Mesenchymal stem cell (in vitro differentiated cells and primary cell): ENCODE measurements at regions not wholly inside any gene's neighbourhood (a gene's known extent, or its start where the extent isn't known, plus 50 kb on each side); places are given as distances from the start of the nearest gene placed in this dataset.

Experiments
- DNase-seq: peaks from one replicate; pipeline ENCODE4 v3.0.0-alpha.2; 2013
- H2AFZ ChIP-seq: one replicate; pipeline ENCODE4 v1.6.1; 2013; ENCODE audit warnings: low read depth, mild to moderate bottlenecking, control low read depth, inconsistent platforms, low read length, moderate library complexity
- H2AK5ac ChIP-seq: 2 replicates; pipeline ENCODE4 v1.6.1; 2013; ENCODE audit warnings: low read length, moderate library complexity, mild to moderate bottlenecking, inconsistent platforms; ENCODE audit not compliant: severe bottlenecking
- H2BK120ac ChIP-seq: one replicate; pipeline ENCODE4 v1.6.1; 2013; ENCODE audit warnings: low read depth, mild to moderate bottlenecking, inconsistent platforms, low read length, moderate library complexity
- H2BK12ac ChIP-seq, 2 experiments: one replicate each; pipeline ENCODE4 v1.6.1; 2013; ENCODE audit warnings: inconsistent platforms in 2 of 2, low read length in 2 of 2, mild to moderate bottlenecking in 2 of 2, moderate library complexity in 2 of 2, control low read depth in 1 of 2
- H2BK15ac ChIP-seq: one replicate; pipeline ENCODE4 v1.6.1; 2013; ENCODE audit warnings: mild to moderate bottlenecking, low read depth, inconsistent platforms; ENCODE audit not compliant: poor library complexity, severe bottlenecking
- H2BK5ac ChIP-seq: 2 replicates; pipeline ENCODE4 v1.6.1; 2013; ENCODE audit warnings: low read depth, mild to moderate bottlenecking, low read length, control low read depth, inconsistent platforms; ENCODE audit not compliant: poor library complexity, severe bottlenecking
- H3K14ac ChIP-seq, 2 experiments: one replicate each; pipeline ENCODE4 v1.6.1; 2013; ENCODE audit warnings: inconsistent platforms in 2 of 2, low read length in 2 of 2, control low read depth in 1 of 2, mild to moderate bottlenecking in 1 of 2, moderate library complexity in 1 of 2
- H3K18ac ChIP-seq, 2 experiments: one replicate each; pipeline ENCODE4 v1.6.1; 2013; ENCODE audit warnings: inconsistent platforms in 2 of 2, low read length in 2 of 2, control low read depth in 1 of 2, low read depth in 1 of 2, mild to moderate bottlenecking in 1 of 2
- H3K23ac ChIP-seq, 2 experiments: one replicate each; pipeline ENCODE4 v1.6.1; 2013; ENCODE audit warnings: inconsistent platforms in 2 of 2, low read length in 2 of 2, mild to moderate bottlenecking in 2 of 2, moderate library complexity in 2 of 2, control low read depth in 1 of 2
- H3K27ac ChIP-seq: 2 replicates; pipeline ENCODE4 v1.5.1; 2013; ENCODE audit warnings: mild to moderate bottlenecking, moderate library complexity, low read length, control low read depth, inconsistent platforms; ENCODE audit not compliant: poor library complexity, severe bottlenecking
- H3K27me3 ChIP-seq, 2 experiments: 2 replicates each; pipeline versions ENCODE4 v1.6.1 to v1.7.0; 2013; ENCODE audit warnings: low read length in 2 of 2, mild to moderate bottlenecking in 2 of 2, moderate library complexity in 2 of 2, control low read depth in 1 of 2, inconsistent platforms in 1 of 2; ENCODE audit not compliant: control insufficient read depth in 1 of 2, insufficient read depth in 1 of 2
- H3K36me3 ChIP-seq, 2 experiments: 2 replicates each; pipeline versions ENCODE4 v1.6.1 to v1.7.0; 2013; ENCODE audit warnings: low read length in 2 of 2, control low read depth in 1 of 2, inconsistent platforms in 1 of 2, low read depth in 1 of 2, mild to moderate bottlenecking in 1 of 2; ENCODE audit not compliant: insufficient read depth in 2 of 2, control insufficient read depth in 1 of 2
- H3K4ac ChIP-seq, 2 experiments: one replicate each; pipeline ENCODE4 v1.6.1; 2013; ENCODE audit warnings: inconsistent platforms in 2 of 2, low read length in 2 of 2, mild to moderate bottlenecking in 2 of 2, moderate library complexity in 2 of 2, control low read depth in 1 of 2, low read depth in 1 of 2
- H3K4me1 ChIP-seq: 2 replicates; pipeline ENCODE4 v1.6.1; 2013; ENCODE audit warnings: low read depth, low read length, control low read depth; ENCODE audit not compliant: control insufficient read depth, insufficient read depth
- H3K4me2 ChIP-seq: 2 replicates; pipeline ENCODE4 v1.6.1; 2013; ENCODE audit warnings: low read length, mild to moderate bottlenecking, inconsistent platforms; ENCODE audit not compliant: poor library complexity, severe bottlenecking
- H3K4me3 ChIP-seq, 2 experiments: 2 replicates each; pipeline versions ENCODE4 v1.5.1 to v1.7.0; 2013; ENCODE audit warnings: low read length in 2 of 2, mild to moderate bottlenecking in 2 of 2, control low read depth in 1 of 2, low read depth in 1 of 2; ENCODE audit not compliant: insufficient read depth in 1 of 2
- H3K79me1 ChIP-seq: replicated peaks from 2 replicates; pipeline ENCODE4 v1.6.1; 2013; ENCODE audit warnings: mild to moderate bottlenecking, control low read depth, low read length, inconsistent platforms; ENCODE audit not compliant: poor library complexity, severe bottlenecking
- H3K9ac ChIP-seq: 2 replicates; pipeline ENCODE4 v1.7.0; 2013; ENCODE audit warnings: mild to moderate bottlenecking, low read length, moderate library complexity
- H3K9me3 ChIP-seq: 2 replicates; pipeline ENCODE4 v1.7.0; 2013; ENCODE audit warnings: mild to moderate bottlenecking, low read length; ENCODE audit not compliant: control insufficient read depth
- H4K8ac ChIP-seq: one replicate; pipeline ENCODE4 v1.6.1; 2013; ENCODE audit warnings: inconsistent platforms, mild to moderate bottlenecking, low read length, moderate library complexity
- H4K91ac ChIP-seq: one replicate; pipeline ENCODE4 v1.6.1; 2013; ENCODE audit warnings: mild to moderate bottlenecking, low read length, inconsistent platforms
- WGBS: methylation state at CpG from one replicate; pipeline ENCODE4 v1.1.7; 2013; ENCODE audit warnings: mixed read lengths; 5-methylcytosine and 5-hydroxymethylcytosine counted together

- no peak overlapping the region for H2BK12ac ChIP-seq
- no peaks in the 10 kb centered on the region for H3K4me1 ChIP-seq
- DNase-seq, result no peak
- H2AK5ac ChIP-seq, result no peak overlapping the region
- no peak overlapping the region for H2BK120ac ChIP-seq
- H3K9me3 ChIP-seq, result no peaks in the 10 kb centered on the region
- no peak overlapping the region for H3K4me3 ChIP-seq
- H3K23ac ChIP-seq, result no peak overlapping the region
- no peaks in the 10 kb centered on the region for H3K79me1 ChIP-seq
- no peaks in the 10 kb centered on the region for H3K36me3 ChIP-seq
- no peak overlapping the region for H4K91ac ChIP-seq
- no peak overlapping the region for H2BK15ac ChIP-seq
- H3K14ac ChIP-seq, result no peak overlapping the region
- H3K18ac ChIP-seq, result no peak overlapping the region
- H3K9ac ChIP-seq, result no peak overlapping the region
- 71% methylated on average over 16 of the region's 16 CpGs for WGBS
- no peaks in the 10 kb centered on the region for H3K27me3 ChIP-seq
- no peak overlapping the region for H2AFZ ChIP-seq
- no peak overlapping the region for H2BK5ac ChIP-seq
- H4K8ac ChIP-seq, result no peak overlapping the region
- no peak overlapping the region for H3K4ac ChIP-seq
- H3K27ac ChIP-seq, result no peak overlapping the region
- no peak overlapping the region for H3K4me2 ChIP-seq
These were observed 815.7 kb downstream of the BRD1 start for GRCh38 chr22:49011769-49012648.

DNA sequence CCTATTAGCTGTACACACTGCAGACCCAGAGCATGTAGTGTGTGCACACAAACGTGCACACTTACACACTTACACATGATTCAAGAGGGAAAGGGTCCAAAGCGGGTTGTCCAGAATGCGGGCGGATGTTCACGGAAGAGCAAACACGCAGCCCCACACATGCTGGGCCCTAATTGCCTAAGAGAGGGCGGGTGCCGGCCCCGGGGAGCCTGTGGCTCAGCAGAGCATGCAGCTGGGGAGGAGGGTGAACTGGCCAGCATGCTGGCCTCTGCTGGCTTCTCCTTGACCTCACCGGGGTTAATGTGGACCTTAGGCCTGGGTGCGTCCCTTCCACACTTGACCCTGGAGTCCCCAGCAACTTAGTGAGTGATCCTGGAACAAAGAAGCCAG lies 816.3 kb downstream of the BRD1 start:
- Histone ChIP-seq H2BK15ac (no peak overlapping the region), H3K36me3 (no peaks in the 10 kb centered on the region), H2BK5ac (no peak overlapping the region), H2AK5ac (no peak overlapping the region), H3K9ac (no peak overlapping the region), H3K79me1 (no peaks in the 10 kb centered on the region), H3K4me1 (no peaks in the 10 kb centered on the region), H2BK12ac (no peak overlapping the region), H3K27me3 (no peaks in the 10 kb centered on the region), H3K14ac (no peak overlapping the region), H2AFZ (no peak overlapping the region), H3K9me3 (no peaks in the 10 kb centered on the region), H4K91ac (no peak overlapping the region), H4K8ac (no peak overlapping the region), H2BK120ac (no peak overlapping the region), H3K4me2 (no peak overlapping the region), H3K27ac (no peak overlapping the region), H3K23ac (no peak overlapping the region), H3K4ac (no peak overlapping the region), H3K18ac (no peak overlapping the region), H3K4me3 (no peak overlapping the region)
- DNase-seq, result no peak
- 90% methylated on average over 11 of the region's 11 CpGs for WGBS

- Histone ChIP-seq H3K23ac (no peak overlapping the region), H2AK5ac (no peak overlapping the region), H3K9me3 (no peaks in the 10 kb centered on the region), H3K18ac (no peak overlapping the region), H3K79me1 (no peaks in the 10 kb centered on the region), H2BK12ac (no peak overlapping the region), H3K27me3 (no peaks in the 10 kb centered on the region), H3K4me3 (no peak overlapping the region), H4K91ac (no peak overlapping the region), H4K8ac (no peak overlapping the region), H3K14ac (no peak overlapping the region), H2BK120ac (no peak overlapping the region), H2AFZ (no peak overlapping the region), H3K27ac (no peak overlapping the region), H2BK15ac (no peak overlapping the region), H3K36me3 (no peaks in the 10 kb centered on the region), H3K4ac (no peak overlapping the region), H3K4me1 (no peaks in the 10 kb centered on the region), H3K4me2 (no peak overlapping the region), H2BK5ac (no peak overlapping the region), H3K9ac (no peak overlapping the region)
- no peak for DNase-seq
- WGBS, result 83% methylated on average over 12 of the region's 12 CpGs
These were observed 816.8 kb downstream of the BRD1 start for GRCh38 chr22:49010901-49011300.

DNA sequence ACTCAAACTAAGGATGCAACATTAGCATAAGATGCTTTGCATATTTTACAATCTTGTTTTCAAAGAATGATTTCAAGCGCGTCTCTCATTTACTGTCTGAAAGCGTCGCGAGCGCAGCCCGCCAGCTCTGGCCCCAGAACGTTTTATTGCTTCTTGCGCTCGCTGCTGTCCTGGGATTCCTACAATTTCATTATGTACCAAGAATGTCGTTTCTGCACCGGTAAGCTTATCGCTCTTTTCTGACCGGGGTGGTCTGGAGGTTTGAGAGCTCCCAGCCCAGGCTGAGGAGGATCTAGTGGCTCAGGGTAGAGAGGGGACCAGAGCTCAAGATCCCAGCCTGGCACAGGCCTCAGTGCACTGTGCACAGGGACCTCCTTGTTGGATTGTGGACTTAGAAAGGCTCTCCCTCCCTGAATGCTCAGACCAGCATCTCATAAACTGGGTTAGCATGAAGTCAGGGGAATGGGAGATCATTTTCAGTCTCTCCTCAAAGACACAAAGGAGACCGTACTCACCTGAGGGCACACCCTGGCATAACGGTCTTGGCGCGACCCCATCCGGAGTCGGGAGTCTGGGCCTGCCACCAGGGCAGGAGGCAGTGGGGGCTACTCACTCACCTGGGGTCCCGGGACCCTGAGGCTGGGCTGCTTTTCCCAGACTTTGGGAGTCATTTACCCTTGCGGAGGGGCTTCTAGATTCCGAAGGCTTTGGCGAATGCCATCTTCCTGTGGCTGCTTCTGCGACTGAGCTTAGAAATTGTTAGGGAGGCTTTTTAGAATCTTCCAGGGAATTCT lies 817.4 kb downstream of the BRD1 start:
- no peaks in the 10 kb centered on the region for H3K79me1 ChIP-seq
- no peak overlapping the region for H3K4me2 ChIP-seq
- H2BK5ac ChIP-seq, result no peak overlapping the region
- no peaks in the 10 kb centered on the region for H3K36me3 ChIP-seq
- no peak overlapping the region for H2BK12ac ChIP-seq
- no peak overlapping the region for H3K4ac ChIP-seq
- no peak overlapping the region for H3K18ac ChIP-seq
- no peak overlapping the region for H3K27ac ChIP-seq
- H2AFZ ChIP-seq, result no peak overlapping the region
- no peak overlapping the region for H4K91ac ChIP-seq
- no peaks in the 10 kb centered on the region for H3K27me3 ChIP-seq
- H3K23ac ChIP-seq, result no peak overlapping the region
- H3K4me1 ChIP-seq, result no peaks in the 10 kb centered on the region
- no peak overlapping the region for H3K9ac ChIP-seq
- 89% methylated on average over 25 of the region's 25 CpGs for WGBS
- H2BK120ac ChIP-seq, result no peak overlapping the region
- no peak overlapping the region for H3K4me3 ChIP-seq
- H3K14ac ChIP-seq, result no peak overlapping the region
- DNase-seq, result no peak
- no peak overlapping the region for H2BK15ac ChIP-seq
- no peaks in the 10 kb centered on the region for H3K9me3 ChIP-seq
- no peak overlapping the region for H2AK5ac ChIP-seq
- H4K8ac ChIP-seq, result no peak overlapping the region
